ENCODE measurements at regions not wholly inside any gene's neighbourhood (a gene's known extent, or its start where the extent isn't known, plus 50 kb on each side); places are given as distances from the start of the nearest gene placed in this dataset.

DNA sequence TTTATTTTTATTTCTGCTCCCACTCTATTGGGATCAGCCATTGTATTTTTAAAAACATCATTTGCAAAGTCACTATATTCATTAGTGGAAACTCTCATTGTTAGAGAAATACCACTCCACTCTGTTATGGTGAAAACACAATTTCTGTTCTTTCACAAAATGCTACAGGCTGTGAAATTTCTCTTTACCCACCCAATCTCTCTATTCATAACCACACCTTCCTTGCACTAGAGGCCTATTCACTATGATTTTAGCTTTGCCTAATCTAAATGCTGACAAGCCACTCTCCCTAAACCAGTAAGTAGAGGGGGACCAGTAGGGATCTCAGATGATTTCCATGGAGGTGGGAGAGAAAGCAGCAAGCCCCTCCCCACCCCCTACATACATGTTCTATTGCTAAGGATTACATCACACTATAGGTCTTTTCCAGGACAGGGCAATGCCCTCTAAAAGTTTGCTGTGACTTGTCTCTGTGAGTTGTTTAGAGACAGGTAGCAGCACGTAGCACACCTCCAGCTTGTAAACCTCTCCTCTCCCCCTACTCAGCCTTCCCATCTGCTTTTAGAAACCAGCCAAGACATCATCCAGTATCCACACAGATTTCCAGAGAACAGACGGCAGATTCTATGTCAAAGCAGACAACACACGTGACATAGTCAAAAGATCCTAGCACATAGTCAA, 58.3 kb upstream of the PPP1R3C start:
- DNase-seq = no peak

DNA sequence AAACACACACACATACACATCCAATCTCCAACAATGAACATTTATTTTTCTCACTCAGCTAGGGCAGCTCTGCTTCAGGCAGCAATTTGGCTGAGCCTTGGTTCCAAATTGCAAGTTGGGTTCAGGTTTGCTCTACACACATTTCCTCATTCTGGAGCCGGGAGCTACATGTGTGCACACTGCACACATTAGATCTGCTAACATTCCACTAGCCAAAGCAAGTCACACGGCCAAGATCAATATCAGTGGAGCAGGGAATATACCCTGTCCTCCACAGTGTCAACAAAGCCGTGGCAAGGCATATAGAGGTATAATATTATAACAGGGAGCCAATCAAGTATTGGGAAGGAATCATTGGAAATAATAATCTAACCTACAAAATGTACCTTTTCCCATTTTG, 57.5 kb upstream of the PPP1R3C start:
- no peak for DNase-seq

- DNase-seq = no peak
Observed at GRCh38 chr10:91689731-91690168, 56.9 kb upstream of the PPP1R3C start.

DNA sequence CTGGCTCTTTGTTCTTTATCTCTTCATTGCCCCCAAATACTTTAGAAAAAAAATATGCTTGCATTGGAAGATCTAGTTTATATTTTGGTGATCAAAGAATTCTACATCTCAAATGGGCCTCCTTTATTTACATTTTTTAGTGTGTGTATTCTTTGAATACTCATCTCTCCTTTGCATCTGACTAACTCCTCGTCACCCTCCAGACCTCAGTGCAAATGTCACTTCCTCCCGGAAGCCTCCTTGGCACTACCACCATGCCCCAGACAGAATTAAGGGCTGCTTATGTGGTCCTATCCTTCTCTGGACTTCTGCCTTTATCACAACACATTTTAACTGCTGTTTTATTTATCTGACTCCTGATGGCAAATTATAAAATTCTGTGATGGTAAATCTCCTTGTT, 52.0 kb upstream of the PPP1R3C start:
- DNase-seq = no peak

- no peak for DNase-seq
Observed at GRCh38 chr10:91683975-91684374, 51.1 kb upstream of the PPP1R3C start.

- DNase-seq = no peak
Observed at GRCh38 chr10:91682912-91683311, 50.0 kb upstream of the PPP1R3C start.

All from CD4-positive, alpha-beta T cell treated with Interleukin-17A for 1 hour (primary cell).